Activated CD4-positive, alpha-beta T cell treated with anti-CD3 and anti-CD28 coated beads, Interleukin-2, amount 50 U/mL, for 48 hours (primary cell): ENCODE measurements at regions not wholly inside any gene's neighbourhood (a gene's known extent, or its start where the extent isn't known, plus 50 kb on each side); places are given as distances from the start of the nearest gene placed in this dataset.
"Not testable (repeated sequence)": the region's sequence is repeated elsewhere in the genome, so short reads cannot be mapped to it uniquely, and the experiment has no call there.

Experiments used
- DNase-seq, 2 experiments: peaks; one replicate each; pipeline ENCODE4 v3.0.0-alpha.2; 2020

GRCh38 chr2:192467953-192468660, 273.4 kb upstream of the TMEFF2 start:
- no peak for DNase-seq

DNA sequence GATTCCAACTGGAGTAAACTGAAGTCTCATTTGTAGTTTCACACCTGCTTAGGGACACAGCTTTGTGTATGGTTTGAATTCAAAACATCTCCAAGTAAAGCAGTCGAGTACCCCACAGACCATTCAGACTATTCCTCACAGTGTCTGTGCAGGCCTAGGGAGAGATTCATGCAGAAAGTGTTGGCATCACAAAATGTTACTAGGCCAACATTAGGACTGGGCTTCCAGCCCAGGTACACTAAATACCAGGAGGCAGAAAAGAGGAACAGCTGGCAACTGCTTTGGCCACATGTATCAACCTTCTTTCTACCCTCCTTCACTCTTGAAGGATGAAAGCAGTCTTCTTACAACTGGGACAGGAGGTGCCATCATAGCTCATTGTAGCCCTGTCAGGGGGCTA, 270.4 kb upstream of the TMEFF2 start:
- DNase-seq = no peak

DNA sequence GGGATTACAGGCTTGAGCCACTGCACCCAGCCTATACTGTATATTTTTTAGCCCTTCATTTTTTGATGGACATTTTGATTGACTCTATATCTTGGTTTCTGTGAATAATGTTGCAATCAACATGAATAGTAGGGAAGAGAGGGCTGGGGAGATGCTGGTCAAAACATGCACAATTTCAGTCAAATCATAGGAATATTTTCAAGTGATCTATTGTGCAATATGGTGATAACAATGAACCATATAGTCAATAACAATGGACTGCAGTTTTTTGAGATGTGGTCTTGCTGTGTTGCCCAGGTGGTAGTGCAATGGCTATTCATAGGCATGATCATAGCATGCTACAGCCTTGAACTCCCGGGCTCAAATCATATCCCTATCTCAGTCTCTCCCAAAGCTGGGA, 264.7 kb upstream of the TMEFF2 start:
- DNase-seq = no peak

DNA sequence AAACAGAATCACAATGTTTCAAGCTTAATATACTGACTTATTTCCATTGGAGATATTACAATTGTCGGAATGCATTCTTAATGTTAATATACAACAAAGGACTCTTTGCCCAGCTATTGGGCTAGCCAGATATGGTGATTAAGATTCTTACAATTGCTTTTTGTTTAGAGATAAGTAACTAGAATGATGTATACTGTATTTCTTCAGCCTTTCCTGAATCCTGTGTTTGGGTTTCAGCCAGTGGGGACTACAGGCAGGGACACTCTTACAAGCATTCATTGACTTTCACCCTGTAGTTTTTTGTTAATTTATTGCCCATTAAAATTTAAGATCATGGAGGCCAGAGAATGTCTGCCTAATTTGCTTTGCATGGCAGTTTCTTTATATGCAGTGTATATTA, 254.1 kb upstream of the TMEFF2 start:
- no peak for DNase-seq

GRCh38 chr2:192444286-192444838, 249.6 kb upstream of the TMEFF2 start:
- no peak for DNase-seq

- DNase-seq = no peak
Measured at GRCh38 chr2:192443831-192444230, 249.1 kb upstream of the TMEFF2 start.

GRCh38 chr2:192438239-192438638, 243.5 kb upstream of the TMEFF2 start:
- no peak for DNase-seq

DNA sequence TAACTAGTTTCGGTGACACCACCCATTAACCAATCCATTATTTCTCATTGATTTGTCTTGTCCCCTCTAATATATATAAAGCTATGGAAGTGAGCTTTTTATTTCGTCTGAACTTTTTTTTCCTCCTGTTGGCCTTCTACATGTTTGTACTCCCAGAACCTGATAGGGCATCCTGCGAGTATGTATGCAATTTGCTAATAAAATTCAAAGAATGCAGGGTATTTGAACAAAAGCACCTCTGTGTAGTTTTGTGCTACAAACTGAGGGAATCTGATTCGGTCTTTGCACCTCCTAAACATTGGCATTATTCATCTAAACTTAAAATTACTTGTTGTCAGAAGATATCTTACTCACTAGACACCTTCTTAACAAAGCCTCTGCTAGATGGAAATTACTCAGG, 242.9 kb upstream of the TMEFF2 start:
- DNase-seq = no peak

DNA sequence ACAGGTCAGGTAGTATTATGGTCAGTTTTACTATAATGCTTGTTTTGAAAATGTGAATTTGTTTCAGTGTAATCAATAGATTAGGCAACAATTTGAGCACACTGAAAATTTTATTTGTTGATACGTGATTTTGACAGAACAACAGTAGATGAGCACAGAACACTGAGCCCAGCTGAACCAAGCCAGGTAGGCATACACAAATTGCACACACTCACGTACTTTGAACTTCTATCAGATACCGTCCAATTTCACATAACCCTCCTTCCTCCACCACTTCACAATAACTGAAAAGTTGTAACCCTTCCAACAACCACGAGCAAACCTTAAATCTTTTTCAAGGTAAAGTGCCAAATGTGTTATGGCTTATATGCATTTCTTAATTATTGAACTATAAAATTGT, 229.5 kb upstream of the TMEFF2 start:
- no peak for DNase-seq

DNA sequence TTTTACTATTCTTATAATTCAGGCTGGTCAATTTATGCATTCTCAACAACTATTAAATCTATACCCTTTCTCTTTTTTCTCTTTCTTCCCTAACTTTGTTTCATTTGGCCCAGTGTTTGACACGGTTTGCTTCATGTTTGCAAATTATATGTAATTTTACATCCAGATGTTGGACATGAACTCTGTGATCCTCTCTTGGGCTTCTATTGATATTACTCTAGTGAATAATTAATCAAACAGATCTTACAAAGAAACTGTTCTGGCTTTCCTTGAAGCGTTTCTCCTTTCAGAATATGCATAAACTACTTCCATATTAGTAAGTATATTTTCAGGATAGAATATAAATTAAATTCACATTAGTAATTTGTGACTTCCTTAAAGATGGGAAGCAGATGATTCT, 225.1 kb upstream of the TMEFF2 start:
- no peak for DNase-seq

- no peak for DNase-seq
Measured at GRCh38 chr2:192416060-192416459, 221.3 kb upstream of the TMEFF2 start.

GRCh38 chr2:192414794-192415193, 220.1 kb upstream of the TMEFF2 start:
- DNase-seq = no peak

GRCh38 chr2:192413812-192414681, 219.3 kb upstream of the TMEFF2 start:
- DNase-seq = no peak

DNA sequence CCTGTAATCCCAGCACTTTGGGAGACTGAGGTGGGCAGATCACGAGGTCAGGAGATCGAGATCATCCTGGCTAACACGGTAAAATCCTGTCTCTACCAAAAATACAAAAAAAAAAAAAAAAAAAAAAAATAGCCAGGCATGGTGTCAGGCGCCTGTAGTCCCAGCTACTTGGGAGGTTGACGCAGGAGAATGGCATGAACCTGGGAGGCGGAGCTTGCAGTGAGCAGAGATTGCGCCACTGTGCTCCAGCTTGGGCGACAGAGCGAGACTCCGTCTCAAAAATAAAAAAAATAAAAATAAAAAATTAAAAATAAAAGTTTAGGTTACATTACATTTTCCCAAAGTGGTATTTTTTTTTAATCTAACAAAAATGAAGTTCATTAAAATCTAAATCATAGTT, 218.1 kb upstream of the TMEFF2 start:
- DNase-seq = not testable (repeated sequence)

DNA sequence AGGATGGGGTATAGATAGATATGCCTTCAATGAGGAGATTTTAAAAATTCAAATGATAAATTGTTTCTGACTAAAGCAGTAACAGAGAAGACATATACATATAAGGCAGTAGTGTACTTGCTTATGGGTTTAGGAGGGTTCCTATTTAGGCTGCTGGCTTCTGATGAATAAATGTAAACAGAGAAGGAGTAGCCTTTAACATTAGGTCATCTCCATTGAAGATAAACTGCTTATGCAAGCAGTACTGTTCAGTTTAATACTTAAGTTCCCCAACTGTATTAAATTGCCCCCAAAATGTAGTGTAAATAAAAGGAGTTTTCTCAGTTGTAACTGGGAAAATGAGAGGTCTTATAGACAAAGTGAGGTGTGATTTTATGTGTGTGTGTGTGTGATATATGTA, 217.7 kb upstream of the TMEFF2 start:
- no peak for DNase-seq

DNA sequence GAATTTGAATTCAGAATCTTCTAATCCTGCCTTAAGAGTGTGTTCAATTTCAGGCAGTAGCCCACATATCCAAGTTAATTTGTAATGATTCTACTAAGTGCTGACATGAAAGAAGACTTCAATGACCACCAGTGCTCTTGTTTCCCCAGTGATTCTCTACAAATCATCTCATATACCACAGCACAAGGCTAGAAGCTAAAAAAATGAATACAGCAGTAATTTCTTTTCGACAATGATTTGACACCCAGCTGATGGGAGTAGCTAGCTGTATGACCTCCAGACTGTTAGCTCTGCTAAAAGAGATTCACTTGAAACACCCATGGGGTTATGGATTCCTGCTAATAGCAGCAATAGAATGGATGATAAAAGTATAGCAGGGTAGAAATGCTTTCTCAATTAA, 217.0 kb upstream of the TMEFF2 start:
- DNase-seq = no peak

- DNase-seq = no peak
Measured at GRCh38 chr2:192410319-192410718, 215.6 kb upstream of the TMEFF2 start.

GRCh38 chr2:192407692-192408091, 213.0 kb upstream of the TMEFF2 start:
- DNase-seq = no peak

- DNase-seq = no peak
Measured at GRCh38 chr2:192398236-192398635, 203.5 kb upstream of the TMEFF2 start.

DNA sequence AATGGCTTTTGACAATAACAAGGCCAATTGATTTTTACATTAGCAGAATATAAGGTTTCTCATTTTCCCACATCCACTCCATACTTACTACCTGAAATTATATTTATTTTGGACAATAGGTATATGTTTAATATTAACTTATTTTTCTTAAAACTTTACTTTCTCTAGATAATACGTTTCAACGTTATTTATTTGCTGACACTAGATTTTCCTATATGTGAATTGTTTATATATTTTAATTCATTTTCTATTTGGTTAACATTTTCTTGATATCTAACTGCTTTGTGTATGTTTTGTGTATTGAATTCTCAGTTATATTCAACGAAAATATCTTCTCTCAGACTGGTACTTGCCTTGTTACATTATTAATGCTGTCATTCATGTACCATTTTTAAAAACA, 199.9 kb upstream of the TMEFF2 start:
- DNase-seq = no peak

GRCh38 chr2:192391041-192391440, 196.3 kb upstream of the TMEFF2 start:
- DNase-seq = no peak

GRCh38 chr2:192390401-192390800, 195.7 kb upstream of the TMEFF2 start:
- DNase-seq = no peak

- DNase-seq = not testable (repeated sequence)
Measured at GRCh38 chr2:192384191-192384590, 189.5 kb upstream of the TMEFF2 start.

GRCh38 chr2:192381082-192381481, 186.3 kb upstream of the TMEFF2 start:
- no peak for DNase-seq
